H1 (cell line): ENCODE measurements at regions not wholly inside any gene's neighbourhood (a gene's known extent, or its start where the extent isn't known, plus 50 kb on each side); places are given as distances from the start of the nearest gene placed in this dataset.
A peak's percentile ranks its signal among the peaks of the same experiment; 100 is the strongest.

Experiments
- CTCF ChIA-PET: fragments of 300-600 bp; sonication (Branson Sonifier 250); formaldehyde crosslinking; loops from one replicate; lab custom pipeline; 2021; ENCODE audit not compliant: partially characterized antibody; lab: Charles Lee
- POLR2A ChIA-PET: fragments of 300-600 bp; sonication (Branson Sonifier 250); formaldehyde crosslinking; loops from one replicate; lab custom pipeline; 2021; ENCODE audit warnings: inconsistent platforms; ENCODE audit not compliant: partially characterized antibody; lab: Charles Lee
- DNase-seq, 2 experiments: peaks; one replicate each; pipeline versions ENCODE4 v3.0.0 to v3.0.0-alpha.2; 2010 to 2022; ENCODE audit warnings: low spot score in 2 of 2, low read depth in 1 of 2, mixed read lengths in 1 of 2
- FAIRE-seq: peaks from 2 replicates; lab custom pipeline; 2011; peaks lifted over from hg19 to GRCh38; lab: Jason Lieb, UNC
- H2AFZ ChIP-seq: 2 replicates; pipeline ENCODE4 v1.8.1; 2012; ENCODE audit warnings: low read length, inconsistent platforms
- H2AK5ac ChIP-seq: 2 replicates; pipeline ENCODE4 v1.6.1; 2013; ENCODE audit warnings: low read depth, low read length
- H2BK120ac ChIP-seq: replicated peaks from 2 replicates; pipeline ENCODE3; 2013; ENCODE audit warnings: low read depth, low read length, inconsistent platforms
- H2BK12ac ChIP-seq: 2 replicates; pipeline ENCODE4 v1.6.1; 2013; ENCODE audit warnings: low read depth, low read length
- H2BK15ac ChIP-seq: 2 replicates; pipeline ENCODE4 v1.6.1; 2013; ENCODE audit warnings: low read length
- H2BK20ac ChIP-seq: 2 replicates; pipeline ENCODE4 v1.6.1; 2013; ENCODE audit warnings: low read length
- H2BK5ac ChIP-seq: 2 replicates; pipeline ENCODE4 v1.6.1; 2013; ENCODE audit warnings: low read depth, low read length
- H3K14ac ChIP-seq: 2 replicates; pipeline ENCODE4 v1.6.1; 2013; ENCODE audit warnings: inconsistent platforms; ENCODE audit not compliant: insufficient read length
- H3K18ac ChIP-seq: 2 replicates; pipeline ENCODE4 v1.6.1; 2013; ENCODE audit warnings: low read length; ENCODE audit errors: extremely low read depth
- H3K23ac ChIP-seq: 2 replicates; pipeline ENCODE4 v1.6.1; 2013; ENCODE audit warnings: inconsistent platforms; ENCODE audit not compliant: insufficient read length
- H3K23me2 ChIP-seq: 2 replicates; pipeline ENCODE4 v1.6.1; 2013; ENCODE audit warnings: low read depth, low read length
- H3K27ac ChIP-seq: 2 replicates; pipeline ENCODE4 v1.6.1; 2011; ENCODE audit warnings: low read depth, low read length, inconsistent platforms
- H3K27me3 ChIP-seq, 4 experiments: replicated peaks in 1 of 4; 1 replicate in 1 of 4; 2 replicates in 3 of 4; pipeline versions ENCODE4 v1.6.1 to v1.8.1; 2011 to 2013; ENCODE audit warnings: low read length in 3 of 4, mild to moderate bottlenecking in 3 of 4, inconsistent platforms in 2 of 4, mixed read lengths in 2 of 4, moderate library complexity in 1 of 4; ENCODE audit not compliant: control insufficient read depth in 3 of 4, insufficient read depth in 3 of 4; ENCODE audit errors: extremely low read depth in 1 of 4
- H3K36me3 ChIP-seq, 4 experiments: 2 replicates each; pipeline versions ENCODE4 v1.6.1 to v1.8.1; 2011 to 2013; ENCODE audit warnings: mild to moderate bottlenecking in 4 of 4, low read length in 3 of 4, moderate library complexity in 2 of 4, control low read depth in 1 of 4, inconsistent platforms in 1 of 4; ENCODE audit not compliant: insufficient read depth in 4 of 4, control insufficient read depth in 2 of 4
- H3K4ac ChIP-seq: replicated peaks from 2 replicates; pipeline ENCODE3; 2013; ENCODE audit warnings: low read length, low read depth, mixed read lengths, inconsistent platforms; ENCODE audit not compliant: insufficient read length
- H3K4me1 ChIP-seq, 4 experiments: replicated peaks in 1 of 4; 1 replicate in 1 of 4; 2 replicates in 3 of 4; pipeline versions ENCODE4 v1.6.1 to v1.8.1; 2011 to 2013; ENCODE audit warnings: low read length in 3 of 4, inconsistent platforms in 2 of 4, mixed read lengths in 1 of 4; ENCODE audit not compliant: insufficient read depth in 4 of 4, control insufficient read depth in 3 of 4
- H3K4me2 ChIP-seq, 2 experiments: 2 replicates each; pipeline versions ENCODE4 v1.6.1 to v1.8.1; 2011 to 2013; ENCODE audit warnings: low read depth in 2 of 2, low read length in 2 of 2, control low read depth in 1 of 2, inconsistent platforms in 1 of 2, mild to moderate bottlenecking in 1 of 2; ENCODE audit not compliant: insufficient read depth in 1 of 2
- H3K4me3 ChIP-seq, 4 experiments: fragments of 200-600, 300-600 bp in 1 of 4; sonication (generic), shearing (Covaris generic), sonication (Bioruptor Twin) in 1 of 4; 2 replicates each; pipeline versions ENCODE4 v1.5.1 to v1.8.1; 2011 to 2016; ENCODE audit warnings: low read length in 4 of 4, low read depth in 3 of 4, control low read depth in 2 of 4, inconsistent platforms in 2 of 4, mild to moderate bottlenecking in 2 of 4, mixed read lengths in 1 of 4, moderate library complexity in 1 of 4; ENCODE audit not compliant: insufficient read depth in 2 of 4; ENCODE audit errors: extremely low read depth in 1 of 4
- H3K56ac ChIP-seq: replicated peaks from 2 replicates; pipeline ENCODE3; 2013; ENCODE audit warnings: low read depth, mild to moderate bottlenecking, mixed read lengths, low read length, inconsistent platforms; ENCODE audit not compliant: insufficient read length
- H3K79me1 ChIP-seq: 2 replicates; pipeline ENCODE4 v1.6.1; 2013; ENCODE audit warnings: low read depth, low read length, control low read depth
- H3K79me2 ChIP-seq, 2 experiments: 2 replicates each; pipeline versions ENCODE4 v1.6.1 to v1.8.1; 2012 to 2013; ENCODE audit warnings: low read length in 2 of 2, mild to moderate bottlenecking in 2 of 2, inconsistent platforms in 1 of 2; ENCODE audit not compliant: insufficient read depth in 2 of 2, control insufficient read depth in 1 of 2
- H3K9ac ChIP-seq, 4 experiments: replicated peaks in 1 of 4; 1 replicate in 1 of 4; 2 replicates in 3 of 4; pipeline versions ENCODE4 v1.6.1 to v1.8.1; 2011 to 2013; ENCODE audit warnings: low read depth in 3 of 4, low read length in 3 of 4, control low read depth in 2 of 4, mild to moderate bottlenecking in 2 of 4, moderate library complexity in 2 of 4, inconsistent platforms in 1 of 4; ENCODE audit errors: extremely low read depth in 1 of 4
- H3K9me3 ChIP-seq, 2 experiments: 2 replicates each; pipeline versions ENCODE4 v1.6.1 to v1.8.1; 2012 to 2013; ENCODE audit warnings: mild to moderate bottlenecking in 2 of 2, moderate library complexity in 2 of 2, control low read depth in 1 of 2, inconsistent platforms in 1 of 2, low read depth in 1 of 2, low read length in 1 of 2, mixed read lengths in 1 of 2; ENCODE audit not compliant: insufficient read depth in 2 of 2
- H4K20me1 ChIP-seq, 2 experiments: replicated peaks in 1 of 2; 2 replicates each; pipeline versions ENCODE3 to v1.8.1; 2011 to 2013; ENCODE audit warnings: inconsistent platforms in 2 of 2, low read length in 2 of 2, mild to moderate bottlenecking in 1 of 2; ENCODE audit not compliant: insufficient read depth in 2 of 2, control insufficient read depth in 1 of 2
- H4K5ac ChIP-seq: 2 replicates; pipeline ENCODE4 v1.6.1; 2013; ENCODE audit warnings: low read length, low read depth, mixed read lengths, inconsistent platforms; ENCODE audit not compliant: insufficient read length
- H4K8ac ChIP-seq: 2 replicates; pipeline ENCODE4 v1.8.0; 2013; ENCODE audit warnings: mild to moderate bottlenecking, moderate library complexity, low read length, inconsistent platforms; ENCODE audit not compliant: insufficient read depth; ENCODE audit errors: extremely low read depth
- H4K91ac ChIP-seq: replicated peaks from 2 replicates; pipeline ENCODE3; 2013; ENCODE audit warnings: low read length, mixed read lengths, inconsistent platforms; ENCODE audit not compliant: insufficient read length
- FOSL1 ChIP-seq: IDR thresholded peaks from 2 replicates; pipeline ENCODE4 v1.6.1; 2011; ENCODE audit warnings: mild to moderate bottlenecking, low read depth, low read length, moderate library complexity; ENCODE audit not compliant: insufficient read depth
- WGBS, 2 experiments: shearing (Covaris generic) in 1 of 2; methylation state at CpG; one replicate each; pipeline versions ENCODE4 v1.1.6 to v1.1.7; 2013 to 2015; ENCODE audit warnings: low lambda C conversion rate in 2 of 2, mixed read lengths in 2 of 2, inconsistent platforms in 1 of 2, low coverage in 1 of 2, missing lambda C conversion rate in 1 of 2; ENCODE audit not compliant: insufficient replicate concordance in 2 of 2, insufficient coverage in 1 of 2, insufficient read length in 1 of 2; ENCODE audit errors: extremely low coverage in 1 of 2, missing lambda C conversion rate in 1 of 2; 5-methylcytosine and 5-hydroxymethylcytosine counted together

DNA sequence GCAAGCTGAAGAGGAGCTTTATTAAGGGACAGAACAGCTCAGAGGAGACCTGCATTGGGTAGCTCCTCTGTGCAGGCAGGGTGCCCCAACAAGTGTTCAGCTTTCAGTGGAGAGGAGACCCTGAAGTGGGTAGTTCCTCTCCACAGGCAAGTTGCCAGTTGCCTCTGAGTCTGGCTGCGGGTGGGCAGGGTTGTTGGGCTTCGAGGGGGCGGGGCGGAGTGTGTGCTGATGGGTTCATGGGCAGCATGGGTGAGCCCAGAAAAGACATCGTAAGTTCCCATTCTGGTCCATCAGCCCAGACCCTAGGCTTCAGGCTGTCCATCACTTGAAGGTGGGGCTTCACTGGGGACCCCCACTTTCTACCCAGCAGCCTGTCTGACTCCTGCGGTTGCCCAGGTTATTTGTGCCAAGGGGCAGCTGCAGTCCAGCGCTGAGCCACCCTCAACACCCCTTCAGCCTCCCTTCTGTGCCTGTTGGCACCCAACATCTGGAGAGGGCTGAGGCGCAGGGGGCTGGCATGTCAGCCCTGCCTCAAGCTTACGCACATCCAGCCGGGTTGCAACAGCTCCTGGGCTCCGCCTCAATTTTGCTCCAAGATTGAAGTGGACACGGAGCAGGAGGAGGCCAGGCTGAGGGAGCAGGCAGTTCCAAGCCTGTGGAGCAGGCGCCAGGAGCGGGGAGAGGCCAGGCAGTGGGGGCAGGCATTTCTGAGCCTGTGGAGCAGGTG lies 350.5 kb upstream of the PCDH20 start:
- Histone ChIP-seq H3K18ac (no peak overlapping the region), H3K79me1 (no peaks in the 10 kb centered on the region), H2AK5ac (no peak overlapping the region), H2AFZ (no peak overlapping the region; the same call in 1 of the 2 replicates), H3K79me2 (no peaks in the 10 kb centered on the region), H4K20me1 (no peaks in the 10 kb centered on the region), H3K9me3 (no peaks in the 10 kb centered on the region; a peak in 1 of 4 replicates), H3K14ac (no peak overlapping the region), H2BK5ac (no peak overlapping the region), H2BK15ac (no peak overlapping the region), H4K8ac (peak overlapping the region; percentile 79), H3K36me3 (no peaks in the 10 kb centered on the region), H3K9ac (no peak overlapping the region), H3K4me2 (no peak overlapping the region), H3K23me2 (no peaks in the 10 kb centered on the region), H3K4ac (no peak overlapping the region), H2BK120ac (no peak overlapping the region), H4K91ac (no peak overlapping the region), H4K5ac (no peak overlapping the region), H3K56ac (no peak overlapping the region), H3K27ac (no peak overlapping the region), H3K27me3 (no peaks in the 10 kb centered on the region), H2BK12ac (no peak overlapping the region), H3K4me1 (no peaks in the 10 kb centered on the region), H3K4me3 (no peak overlapping the region), H3K23ac (no peak overlapping the region), H2BK20ac (no peak overlapping the region)
- 84% methylated on average over 13 of the region's 14 CpGs; no CpG with 5 or more reads in 1 of the 2 experiments for WGBS, 2 experiments
- POLR2A ChIA-PET, result no interaction called here
- no peak for FAIRE-seq
- no peak for DNase-seq
- CTCF ChIA-PET, result interaction anchor here (0.6 to 1.2 kb wide), 2 partner anchors 66 to 229 kb away, joined by 3 to 4 read pairs; no protein-coding TSS in a partner anchor
- TF ChIP-seq FOSL1, result no peak
